ENCODE measurements at regions not wholly inside any gene's neighbourhood (a gene's known extent, or its start where the extent isn't known, plus 50 kb on each side); places are given as distances from the start of the nearest gene placed in this dataset.

DNA sequence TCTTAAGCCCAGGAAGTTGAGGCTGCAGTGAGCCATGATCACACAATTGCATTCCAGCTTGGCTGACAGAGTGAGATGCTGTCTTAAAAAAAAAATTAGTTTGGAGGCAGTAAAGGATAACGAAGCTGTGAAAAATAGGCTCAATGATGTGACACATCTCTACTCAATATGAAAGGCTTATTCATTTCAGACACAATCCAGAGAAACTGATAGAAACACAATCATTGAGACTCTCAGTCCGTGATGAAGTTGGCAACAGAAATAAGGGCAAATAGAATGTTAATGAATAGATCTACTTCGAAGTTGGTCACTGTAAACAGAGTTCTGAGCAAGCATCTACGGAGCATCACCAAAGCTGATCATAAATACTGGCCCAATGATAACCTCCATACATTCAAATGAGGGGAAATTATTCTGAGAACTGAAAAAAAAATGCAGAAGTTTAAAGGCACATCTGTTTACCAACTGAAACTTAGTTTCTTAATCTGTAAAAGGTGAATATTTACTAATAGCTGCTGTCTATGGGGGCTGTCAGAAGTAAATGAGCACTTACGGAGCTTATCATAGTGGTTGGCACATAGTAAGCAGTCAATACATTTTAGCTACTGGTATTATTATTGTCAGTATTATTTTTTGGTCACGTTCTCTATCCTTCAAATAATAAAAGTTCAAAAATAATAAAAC, 70.4 kb downstream of the AKR1B1 start (continued):
- TF ChIP-seq, protein P1, sequence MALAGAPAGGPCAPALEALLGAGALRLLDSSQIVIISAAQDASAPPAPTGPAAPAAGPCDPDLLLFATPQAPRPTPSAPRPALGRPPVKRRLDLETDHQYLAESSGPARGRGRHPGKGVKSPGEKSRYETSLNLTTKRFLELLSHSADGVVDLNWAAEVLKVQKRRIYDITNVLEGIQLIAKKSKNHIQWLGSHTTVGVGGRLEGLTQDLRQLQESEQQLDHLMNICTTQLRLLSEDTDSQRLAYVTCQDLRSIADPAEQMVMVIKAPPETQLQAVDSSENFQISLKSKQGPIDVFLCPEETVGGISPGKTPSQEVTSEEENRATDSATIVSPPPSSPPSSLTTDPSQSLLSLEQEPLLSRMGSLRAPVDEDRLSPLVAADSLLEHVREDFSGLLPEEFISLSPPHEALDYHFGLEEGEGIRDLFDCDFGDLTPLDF (CRISPR knock-in tag; IDR thresholded peaks at IDR 0.05) = no peak
- no peak for TF ChIP-seq ZNF219 (CRISPR knock-in tag; IDR thresholded peaks at IDR 0.05; ENCODE audit: borderline replicate concordance)
- TF ChIP-seq, protein P2, sequence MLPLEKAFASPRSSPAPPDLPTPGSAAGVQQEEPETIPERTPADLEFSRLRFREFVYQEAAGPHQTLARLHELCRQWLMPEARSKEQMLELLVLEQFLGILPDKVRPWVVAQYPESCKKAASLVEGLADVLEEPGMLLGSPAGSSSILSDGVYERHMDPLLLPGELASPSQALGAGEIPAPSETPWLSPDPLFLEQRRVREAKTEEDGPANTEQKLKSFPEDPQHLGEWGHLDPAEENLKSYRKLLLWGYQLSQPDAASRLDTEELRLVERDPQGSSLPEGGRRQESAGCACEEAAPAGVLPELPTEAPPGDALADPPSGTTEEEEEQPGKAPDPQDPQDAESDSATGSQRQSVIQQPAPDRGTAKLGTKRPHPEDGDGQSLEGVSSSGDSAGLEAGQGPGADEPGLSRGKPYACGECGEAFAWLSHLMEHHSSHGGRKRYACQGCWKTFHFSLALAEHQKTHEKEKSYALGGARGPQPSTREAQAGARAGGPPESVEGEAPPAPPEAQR (CRISPR knock-in tag; IDR thresholded peaks at IDR 0.05) = no peak
- TF ChIP-seq, protein P3, sequence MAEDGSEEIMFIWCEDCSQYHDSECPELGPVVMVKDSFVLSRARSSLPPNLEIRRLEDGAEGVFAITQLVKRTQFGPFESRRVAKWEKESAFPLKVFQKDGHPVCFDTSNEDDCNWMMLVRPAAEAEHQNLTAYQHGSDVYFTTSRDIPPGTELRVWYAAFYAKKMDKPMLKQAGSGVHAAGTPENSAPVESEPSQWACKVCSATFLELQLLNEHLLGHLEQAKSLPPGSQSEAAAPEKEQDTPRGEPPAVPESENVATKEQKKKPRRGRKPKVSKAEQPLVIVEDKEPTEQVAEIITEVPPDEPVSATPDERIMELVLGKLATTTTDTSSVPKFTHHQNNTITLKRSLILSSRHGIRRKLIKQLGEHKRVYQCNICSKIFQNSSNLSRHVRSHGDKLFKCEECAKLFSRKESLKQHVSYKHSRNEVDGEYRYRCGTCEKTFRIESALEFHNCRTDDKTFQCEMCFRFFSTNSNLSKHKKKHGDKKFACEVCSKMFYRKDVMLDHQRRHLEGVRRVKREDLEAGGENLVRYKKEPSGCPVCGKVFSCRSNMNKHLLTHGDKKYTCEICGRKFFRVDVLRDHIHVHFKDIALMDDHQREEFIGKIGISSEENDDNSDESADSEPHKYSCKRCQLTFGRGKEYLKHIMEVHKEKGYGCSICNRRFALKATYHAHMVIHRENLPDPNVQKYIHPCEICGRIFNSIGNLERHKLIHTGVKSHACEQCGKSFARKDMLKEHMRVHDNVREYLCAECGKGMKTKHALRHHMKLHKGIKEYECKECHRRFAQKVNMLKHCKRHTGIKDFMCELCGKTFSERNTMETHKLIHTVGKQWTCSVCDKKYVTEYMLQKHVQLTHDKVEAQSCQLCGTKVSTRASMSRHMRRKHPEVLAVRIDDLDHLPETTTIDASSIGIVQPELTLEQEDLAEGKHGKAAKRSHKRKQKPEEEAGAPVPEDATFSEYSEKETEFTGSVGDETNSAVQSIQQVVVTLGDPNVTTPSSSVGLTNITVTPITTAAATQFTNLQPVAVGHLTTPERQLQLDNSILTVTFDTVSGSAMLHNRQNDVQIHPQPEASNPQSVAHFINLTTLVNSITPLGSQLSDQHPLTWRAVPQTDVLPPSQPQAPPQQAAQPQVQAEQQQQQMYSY (CRISPR knock-in tag; IDR thresholded peaks at IDR 0.05) = no peak
- TF ChIP-seq ZNF138 (CRISPR knock-in tag; conservative IDR thresholded peaks at IDR 0.05) = no peak
- no peak for TF ChIP-seq ETV6 (CRISPR knock-in tag; IDR thresholded peaks at IDR 0.05)
- TF ChIP-seq, protein P4, sequence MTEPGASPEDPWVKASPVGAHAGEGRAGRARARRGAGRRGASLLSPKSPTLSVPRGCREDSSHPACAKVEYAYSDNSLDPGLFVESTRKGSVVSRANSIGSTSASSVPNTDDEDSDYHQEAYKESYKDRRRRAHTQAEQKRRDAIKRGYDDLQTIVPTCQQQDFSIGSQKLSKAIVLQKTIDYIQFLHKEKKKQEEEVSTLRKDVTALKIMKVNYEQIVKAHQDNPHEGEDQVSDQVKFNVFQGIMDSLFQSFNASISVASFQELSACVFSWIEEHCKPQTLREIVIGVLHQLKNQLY (CRISPR knock-in tag; IDR thresholded peaks at IDR 0.05) = no peak
- TF ChIP-seq TP53 (CRISPR knock-in tag; IDR thresholded peaks at IDR 0.05) = no peak
- TF ChIP-seq CREB1 (CRISPR knock-in tag; IDR thresholded peaks at IDR 0.05) = no peak
- TF ChIP-seq ZNF263 (CRISPR knock-in tag; IDR thresholded peaks at IDR 0.05; ENCODE audit: low read depth) = no peak
- TF ChIP-seq, protein P5, sequence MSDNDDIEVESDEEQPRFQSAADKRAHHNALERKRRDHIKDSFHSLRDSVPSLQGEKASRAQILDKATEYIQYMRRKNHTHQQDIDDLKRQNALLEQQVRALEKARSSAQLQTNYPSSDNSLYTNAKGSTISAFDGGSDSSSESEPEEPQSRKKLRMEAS (CRISPR knock-in tag; IDR thresholded peaks at IDR 0.05) = no peak
- no peak for TF ChIP-seq ZNF121 (CRISPR knock-in tag; IDR thresholded peaks at IDR 0.05)
- TF ChIP-seq, protein P6, sequence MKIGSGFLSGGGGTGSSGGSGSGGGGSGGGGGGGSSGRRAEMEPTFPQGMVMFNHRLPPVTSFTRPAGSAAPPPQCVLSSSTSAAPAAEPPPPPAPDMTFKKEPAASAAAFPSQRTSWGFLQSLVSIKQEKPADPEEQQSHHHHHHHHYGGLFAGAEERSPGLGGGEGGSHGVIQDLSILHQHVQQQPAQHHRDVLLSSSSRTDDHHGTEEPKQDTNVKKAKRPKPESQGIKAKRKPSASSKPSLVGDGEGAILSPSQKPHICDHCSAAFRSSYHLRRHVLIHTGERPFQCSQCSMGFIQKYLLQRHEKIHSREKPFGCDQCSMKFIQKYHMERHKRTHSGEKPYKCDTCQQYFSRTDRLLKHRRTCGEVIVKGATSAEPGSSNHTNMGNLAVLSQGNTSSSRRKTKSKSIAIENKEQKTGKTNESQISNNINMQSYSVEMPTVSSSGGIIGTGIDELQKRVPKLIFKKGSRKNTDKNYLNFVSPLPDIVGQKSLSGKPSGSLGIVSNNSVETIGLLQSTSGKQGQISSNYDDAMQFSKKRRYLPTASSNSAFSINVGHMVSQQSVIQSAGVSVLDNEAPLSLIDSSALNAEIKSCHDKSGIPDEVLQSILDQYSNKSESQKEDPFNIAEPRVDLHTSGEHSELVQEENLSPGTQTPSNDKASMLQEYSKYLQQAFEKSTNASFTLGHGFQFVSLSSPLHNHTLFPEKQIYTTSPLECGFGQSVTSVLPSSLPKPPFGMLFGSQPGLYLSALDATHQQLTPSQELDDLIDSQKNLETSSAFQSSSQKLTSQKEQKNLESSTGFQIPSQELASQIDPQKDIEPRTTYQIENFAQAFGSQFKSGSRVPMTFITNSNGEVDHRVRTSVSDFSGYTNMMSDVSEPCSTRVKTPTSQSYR (CRISPR knock-in tag; IDR thresholded peaks at IDR 0.05) = no peak

DNA sequence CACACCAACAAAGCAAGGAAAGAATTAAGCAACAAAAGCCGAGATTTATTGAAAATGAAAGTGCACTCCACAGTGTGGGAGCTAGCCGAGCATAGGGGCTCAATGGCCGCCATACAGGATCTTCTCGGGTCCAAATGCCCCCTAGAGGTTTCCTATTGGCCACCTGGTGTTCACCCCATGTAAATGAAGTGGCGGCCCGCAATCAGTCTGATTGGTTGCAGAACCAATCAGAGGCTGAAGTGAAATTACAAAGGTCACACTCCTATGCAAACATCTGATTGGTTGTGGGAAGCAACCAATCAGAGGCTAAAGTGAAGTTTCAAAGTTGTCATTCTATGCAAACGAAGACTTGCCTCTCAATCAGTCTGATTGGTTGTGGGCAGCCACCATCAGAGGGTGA, 61.8 kb upstream of the SLC35B4 start:
- ATAC-seq (no peak), DNase-seq (ENCODE audit: low spot score) (no peak)
- Mint-ChIP-seq H3K27ac (no peak overlapping the region), H3K36me3 (no peaks in the 10 kb centered on the region), H3K4me3 (no peak overlapping the region), H3K4me1 (no peaks in the 10 kb centered on the region), H3K27me3 (ENCODE audit: low read depth) (no peaks in the 10 kb centered on the region; the same call in 1 of the 2 replicates), H3K9me3 (peaks cover 17% of the 10 kb centered on the region)
- ChIA-PET CTCF (no interaction called here), POLR2A (no interaction called here)
- TF ChIP-seq ZNF671 (CRISPR knock-in tag; IDR thresholded peaks at IDR 0.05) (no peak), GABPB1 (CRISPR knock-in tag; IDR thresholded peaks at IDR 0.05) (no peak), HMGA2 (CRISPR knock-in tag; IDR thresholded peaks at IDR 0.05) (no peak), NFATC4 (CRISPR knock-in tag; IDR thresholded peaks at IDR 0.05) (no peak), TEAD4 (CRISPR knock-in tag; IDR thresholded peaks at IDR 0.05) (no peak), JUN (CRISPR knock-in tag; IDR thresholded peaks at IDR 0.05) (no peak), MXD4 (CRISPR knock-in tag; IDR thresholded peaks at IDR 0.05; ENCODE audit: borderline replicate concordance) (no peak), ZNF317 (CRISPR knock-in tag; IDR thresholded peaks at IDR 0.05; ENCODE audit: borderline replicate concordance, low read depth) (no peak)
- TF ChIP-seq, protein P7, sequence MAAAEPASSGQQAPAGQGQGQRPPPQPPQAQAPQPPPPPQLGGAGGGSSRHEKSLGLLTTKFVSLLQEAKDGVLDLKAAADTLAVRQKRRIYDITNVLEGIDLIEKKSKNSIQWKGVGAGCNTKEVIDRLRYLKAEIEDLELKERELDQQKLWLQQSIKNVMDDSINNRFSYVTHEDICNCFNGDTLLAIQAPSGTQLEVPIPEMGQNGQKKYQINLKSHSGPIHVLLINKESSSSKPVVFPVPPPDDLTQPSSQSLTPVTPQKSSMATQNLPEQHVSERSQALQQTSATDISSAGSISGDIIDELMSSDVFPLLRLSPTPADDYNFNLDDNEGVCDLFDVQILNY (CRISPR knock-in tag; IDR thresholded peaks at IDR 0.05) = no peak
- TF ChIP-seq, protein P6 (CRISPR knock-in tag; IDR thresholded peaks at IDR 0.05) = no peak

Data from WTC11 (cell line).